Tibial artery (tissue), 4 donors: ENCODE measurements at regions not wholly inside any gene's neighbourhood (a gene's known extent, or its start where the extent isn't known, plus 50 kb on each side); places are given as distances from the start of the nearest gene placed in this dataset.

Experiments
- DNase-seq, 2 donors: peaks; one replicate each; pipeline ENCODE4 v3.0.0-alpha.2; 2019
- H3K27ac ChIP-seq, 2 donors: fragments of 200-600 bp; sonication (generic) in 1 of 2; 1 replicate in 1 of 2; 2 replicates in 1 of 2; pipeline ENCODE4 v1.5.1; 2018 to 2019; ENCODE audit warnings: mild to moderate bottlenecking in 1 of 2
- H3K27me3 ChIP-seq, 2 donors: fragments of 200-600 bp; sonication (generic) in 1 of 2; one replicate each; pipeline versions ENCODE4 v1.5.1 to v1.6.0; 2016 to 2019
- H3K36me3 ChIP-seq, 3 donors: fragments of 200-600 bp; sonication (generic) in 2 of 3; one replicate each; pipeline ENCODE4 v1.5.1; 2016 to 2019; ENCODE audit warnings: mild to moderate bottlenecking in 2 of 3
- H3K4me1 ChIP-seq, 4 donors: fragments of 200-600 bp; sonication (generic) in 2 of 4; 1 replicate in 3 of 4; 2 replicates in 1 of 4; pipeline ENCODE4 v1.5.1; 2016 to 2019
- H3K4me3 ChIP-seq, 2 donors: fragments of 200-600 bp; sonication (generic) in 1 of 2; 1 replicate in 1 of 2; 2 replicates in 1 of 2; pipeline ENCODE4 v1.5.1; 2018 to 2019; ENCODE audit warnings: mild to moderate bottlenecking in 2 of 2
- H3K9me3 ChIP-seq, 3 donors: fragments of 200-600 bp; sonication (generic) in 1 of 3; one replicate each; pipeline ENCODE4 v1.5.1; 2016 to 2019
- CTCF ChIP-seq, 2 experiments: fragments of 200-600 bp in 1 of 2; fragments of 450-650 bp in 1 of 2; IDR thresholded peaks; one replicate each; pipeline ENCODE4 v1.5.1; 2017 to 2019; ENCODE audit warnings: antibody characterized with exemption in 2 of 2, mild to moderate bottlenecking in 1 of 2, moderate library complexity in 1 of 2
- intact Hi-C: fragments of 100-400 bp; cut with DNase I; formaldehyde crosslinking; loops from one replicate; pipeline ENCODE4 v1.15.0; 2023; ENCODE audit warnings: low total_unique reads

DNA sequence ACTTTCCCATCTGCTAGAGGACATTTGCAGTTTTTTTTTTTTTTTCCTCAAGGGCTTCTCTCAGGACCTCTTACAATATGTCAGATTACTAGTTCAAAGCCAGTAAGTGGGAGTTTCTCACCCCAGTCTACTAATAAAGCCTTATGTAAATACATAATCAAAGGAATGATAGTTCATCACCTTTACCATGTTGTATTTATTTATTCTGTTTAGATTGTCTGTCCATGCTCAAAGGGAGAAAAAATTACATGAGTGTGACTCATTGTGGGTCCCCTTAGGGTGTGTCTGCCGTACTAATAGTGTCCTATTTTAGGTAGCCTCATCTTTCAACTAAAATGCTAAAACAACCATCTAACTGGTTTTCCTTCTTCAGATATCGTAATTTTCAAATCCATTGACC lies 917.6 kb downstream of the EPHA3 start:
- no peak overlapping the region for H3K27ac ChIP-seq
- H3K27me3 ChIP-seq: no peaks in the 10 kb centered on the region
- H3K36me3 ChIP-seq: no peaks in the 10 kb centered on the region
- intact Hi-C loops: no loop called here
- H3K4me3 ChIP-seq: no peak overlapping the region
- no peak for DNase-seq
- H3K4me1 ChIP-seq: no peaks in the 10 kb centered on the region
- H3K9me3 ChIP-seq: no peaks in the 10 kb centered on the region
- TF ChIP-seq CTCF (IDR thresholded peaks at IDR 0.05): no peak

DNA sequence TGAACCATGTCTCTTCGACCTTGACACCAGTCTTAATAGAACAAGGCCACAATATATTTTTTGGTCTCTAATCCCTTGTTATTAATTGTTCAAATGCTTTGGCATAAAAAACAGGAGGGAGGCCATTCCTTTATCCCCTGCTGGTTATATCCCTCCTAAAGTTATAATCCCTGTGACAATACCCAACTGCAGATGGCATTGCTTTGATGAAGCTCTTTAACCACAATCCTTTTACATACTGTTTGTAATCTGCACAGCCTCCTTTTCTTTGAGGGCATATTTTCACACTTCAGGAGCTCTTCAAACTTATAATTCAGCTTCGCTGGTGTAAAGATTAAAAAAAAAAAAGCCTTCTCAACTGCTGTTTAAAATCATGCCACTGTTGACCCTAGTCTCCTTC lies 919.0 kb downstream of the EPHA3 start:
- Histone ChIP-seq H3K9me3 (no peaks in the 10 kb centered on the region), H3K27ac (no peak overlapping the region), H3K4me3 (no peak overlapping the region), H3K36me3 (no peaks in the 10 kb centered on the region), H3K4me1 (no peaks in the 10 kb centered on the region), H3K27me3 (no peaks in the 10 kb centered on the region)
- no peak for TF ChIP-seq CTCF (IDR thresholded peaks at IDR 0.05)
- no peak for DNase-seq
- intact Hi-C loops: no loop called here

DNA sequence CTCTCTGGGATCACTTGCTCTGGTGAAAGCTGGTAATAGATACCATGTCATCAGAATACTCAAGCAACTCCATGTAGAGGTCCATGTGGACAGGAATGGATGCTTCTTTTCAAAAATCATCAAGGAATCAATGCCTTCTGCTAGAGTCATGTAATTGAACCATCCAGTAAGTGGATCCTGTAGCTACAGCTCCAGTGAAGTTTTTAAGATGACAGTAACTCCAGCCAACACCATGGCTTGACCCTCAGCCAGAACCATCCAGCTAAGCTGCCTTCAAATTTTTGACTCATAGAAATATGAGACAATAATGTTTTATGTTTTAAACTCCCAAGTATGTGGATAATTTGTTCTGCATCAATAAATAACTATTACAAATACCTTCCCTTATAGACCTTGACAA lies 923.7 kb downstream of the EPHA3 start:
- H3K27me3 ChIP-seq: no peaks in the 10 kb centered on the region
- no peak for DNase-seq
- intact Hi-C loops: no loop called here
- peaks cover 0 to 3% (median 0%) of the 10 kb centered on the region in 4 donors for H3K4me1 ChIP-seq
- H3K36me3 ChIP-seq: no peaks in the 10 kb centered on the region
- no peak overlapping the region for H3K27ac ChIP-seq
- no peaks in the 10 kb centered on the region for H3K9me3 ChIP-seq
- TF ChIP-seq CTCF (IDR thresholded peaks at IDR 0.05): no peak
- H3K4me3 ChIP-seq: no peak overlapping the region

GRCh38 chr3:90032980-90033641 lies 925.7 kb downstream of the EPHA3 start:
- no peaks in the 10 kb centered on the region for H3K9me3 ChIP-seq
- DNase-seq: no peak
- no peak overlapping the region for H3K4me3 ChIP-seq
- intact Hi-C loops: no loop called here
- H3K4me1 ChIP-seq: peaks cover 0 to 3% (median 0%) of the 10 kb centered on the region in 4 donors
- no peak overlapping the region for H3K27ac ChIP-seq
- H3K36me3 ChIP-seq: no peaks in the 10 kb centered on the region
- TF ChIP-seq CTCF (IDR thresholded peaks at IDR 0.05): no peak
- no peaks in the 10 kb centered on the region for H3K27me3 ChIP-seq

DNA sequence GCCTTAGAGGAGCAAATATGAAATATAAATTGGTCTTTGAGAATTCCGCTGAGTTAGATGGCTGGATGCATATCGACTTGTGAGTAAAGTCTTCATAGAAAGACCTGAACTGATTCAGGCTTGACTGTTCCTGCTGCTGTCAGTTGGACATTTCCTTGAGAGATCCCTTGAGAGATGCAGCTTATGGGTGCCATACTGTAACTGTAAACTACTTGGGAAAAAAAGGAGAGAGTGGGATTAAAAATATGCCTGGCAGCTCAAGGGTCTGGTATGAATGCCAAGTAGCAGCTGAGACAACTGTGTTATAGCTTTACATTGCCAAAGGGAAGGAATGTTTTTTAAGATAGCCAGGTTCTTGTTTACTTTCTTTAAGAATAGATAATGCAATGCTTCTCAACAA lies 926.6 kb downstream of the EPHA3 start:
- Histone ChIP-seq H3K27me3 (no peaks in the 10 kb centered on the region), H3K27ac (no peak overlapping the region), H3K4me1 (peaks cover 0 to 3% (median 0%) of the 10 kb centered on the region in 4 donors), H3K9me3 (no peaks in the 10 kb centered on the region), H3K36me3 (no peaks in the 10 kb centered on the region), H3K4me3 (no peak overlapping the region)
- no peak for TF ChIP-seq CTCF (IDR thresholded peaks at IDR 0.05)
- no peak for DNase-seq
- intact Hi-C loops: no loop called here

GRCh38 chr3:90035643-90036042 lies 928.2 kb downstream of the EPHA3 start:
- Histone ChIP-seq H3K27ac (no peak overlapping the region), H3K27me3 (no peaks in the 10 kb centered on the region)

More at GRCh38 chr3:90035643-90036042, 928.2 kb downstream of the EPHA3 start:
- Histone ChIP-seq H3K9me3 (no peaks in the 10 kb centered on the region), H3K4me3 (no peak overlapping the region), H3K36me3 (no peaks in the 10 kb centered on the region), H3K4me1 (peaks cover 0 to 3% (median 0%) of the 10 kb centered on the region in 4 donors)
- DNase-seq: no peak
- TF ChIP-seq CTCF (IDR thresholded peaks at IDR 0.05): no peak
- intact Hi-C loops: no loop called here
